ENCODE measurements at regions not wholly inside any gene's neighbourhood (a gene's known extent, or its start where the extent isn't known, plus 50 kb on each side); places are given as distances from the start of the nearest gene placed in this dataset.
"Not testable (repeated sequence)": the region's sequence is repeated elsewhere in the genome, so short reads cannot be mapped to it uniquely, and the experiment has no call there.

GRCh38 chr17:71615820-71616219, 505.0 kb upstream of the SOX9 start:
- POLR2A ChIA-PET: no interaction called here
- H3K4me1 Mint-ChIP-seq (ENCODE audit: low read depth): no peaks in the 10 kb centered on the region
- no peak for TF ChIP-seq CTCF (IDR thresholded peaks at IDR 0.05)
- ATAC-seq: no peak
- intact Hi-C loops (cut with micrococcal nuclease): no loop called here
- H3K36me3 Mint-ChIP-seq (ENCODE audit: low read depth): no peaks in the 10 kb centered on the region
- H3K27me3 Mint-ChIP-seq: no peaks in the 10 kb centered on the region
- no peak for DNase-seq
- CTCF ChIA-PET: no interaction called here
- H3K27ac Mint-ChIP-seq: no peak overlapping the region
- peaks cover 18% of the 10 kb centered on the region for H3K9me3 Mint-ChIP-seq
- no peak overlapping the region for H3K4me3 Mint-ChIP-seq

- H3K4me1 Mint-ChIP-seq (ENCODE audit: low read depth); DNase-seq; H3K4me3 Mint-ChIP-seq; POLR2A ChIA-PET; intact Hi-C loops (cut with micrococcal nuclease); ATAC-seq; H3K27ac Mint-ChIP-seq; CTCF ChIA-PET; H3K36me3 Mint-ChIP-seq (ENCODE audit: low read depth); H3K27me3 Mint-ChIP-seq: not testable (repeated sequence)
- H3K9me3 Mint-ChIP-seq: peaks cover 25% of the 10 kb centered on the region
These were observed 503.1 kb upstream of the SOX9 start for GRCh38 chr17:71617767-71618166.

DNA sequence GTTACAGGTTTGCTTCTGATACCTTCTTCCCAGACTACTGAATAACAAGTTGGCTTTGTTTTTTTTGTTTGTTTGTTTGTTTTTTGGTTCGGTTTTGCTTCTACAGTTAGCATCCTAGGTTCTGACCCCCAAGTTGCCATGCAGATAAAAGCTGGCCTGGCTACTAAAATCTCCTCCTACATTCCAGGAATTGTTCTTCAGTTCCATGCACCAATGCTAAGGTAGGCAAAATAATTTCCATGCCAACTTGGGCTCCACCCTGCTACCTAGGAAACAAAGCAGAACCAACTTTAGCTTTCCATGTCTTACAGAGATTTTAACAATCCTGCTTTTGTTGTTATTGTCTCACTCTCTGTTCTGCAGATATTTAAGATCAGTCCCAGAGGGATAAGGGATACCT, 495.5 kb upstream of the SOX9 start:
- Mint-ChIP-seq H3K4me1 (ENCODE audit: low read depth) (no peaks in the 10 kb centered on the region), H3K27ac (no peak overlapping the region), H3K4me3 (no peak overlapping the region), H3K9me3 (peaks cover 11% of the 10 kb centered on the region), H3K36me3 (ENCODE audit: low read depth) (no peaks in the 10 kb centered on the region), H3K27me3 (no peaks in the 10 kb centered on the region)
- intact Hi-C loops (cut with micrococcal nuclease): no loop called here
- ChIA-PET CTCF (no interaction called here), POLR2A (no interaction called here)
- no peak for TF ChIP-seq CTCF (IDR thresholded peaks at IDR 0.05)
- DNase-seq (no peak), ATAC-seq (no peak)

DNA sequence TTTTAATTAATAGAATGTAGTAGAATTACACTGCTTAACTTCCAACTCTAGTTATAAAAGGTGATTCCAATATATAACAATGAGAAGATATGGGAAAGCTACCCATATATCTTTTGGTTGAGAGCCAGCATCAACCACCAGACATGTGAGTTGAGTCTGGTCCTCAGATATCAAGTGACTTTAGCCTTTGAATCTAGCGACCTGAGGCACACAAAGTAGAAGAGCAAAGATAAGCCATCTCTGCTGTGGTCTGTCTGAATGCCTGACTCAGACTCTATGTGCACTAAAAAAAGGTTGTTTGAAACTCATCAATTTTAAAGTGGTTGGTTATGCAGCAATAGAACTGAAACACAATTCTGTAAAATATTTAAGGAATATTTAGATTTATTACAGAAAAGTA, 492.5 kb upstream of the SOX9 start:
- CTCF ChIA-PET: no interaction called here
- TF ChIP-seq CTCF (IDR thresholded peaks at IDR 0.05): no peak
- DNase-seq (no peak), ATAC-seq (no peak)
- intact Hi-C loops (cut with micrococcal nuclease): no loop called here
- Mint-ChIP-seq H3K36me3 (ENCODE audit: low read depth) (no peaks in the 10 kb centered on the region), H3K4me1 (ENCODE audit: low read depth) (no peaks in the 10 kb centered on the region), H3K27ac (no peak overlapping the region), H3K27me3 (no peaks in the 10 kb centered on the region), H3K9me3 (peaks cover 5% of the 10 kb centered on the region), H3K4me3 (no peak overlapping the region)
- POLR2A ChIA-PET: no interaction called here

DNA sequence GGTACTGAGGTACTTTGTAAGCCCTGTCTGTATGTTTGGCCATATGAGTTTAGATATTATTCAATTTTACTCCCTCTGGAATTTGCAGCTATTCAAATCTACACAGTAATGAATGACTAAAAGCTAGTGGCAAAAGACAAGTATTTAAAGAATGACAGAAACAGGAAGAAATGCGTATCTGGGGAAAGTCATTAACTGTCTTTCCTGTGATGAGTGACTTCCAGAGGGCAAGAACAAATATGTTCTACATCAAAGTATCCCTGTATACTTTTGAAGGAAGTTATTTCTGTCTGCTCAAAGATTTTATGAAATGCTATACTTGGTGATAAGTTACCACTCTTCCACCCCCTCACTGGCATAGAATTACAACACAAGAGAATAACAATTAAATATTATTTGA, 489.3 kb upstream of the SOX9 start:
- TF ChIP-seq CTCF (IDR thresholded peaks at IDR 0.05): no peak
- Mint-ChIP-seq H3K27ac (no peak overlapping the region), H3K27me3 (no peaks in the 10 kb centered on the region), H3K4me1 (ENCODE audit: low read depth) (no peaks in the 10 kb centered on the region), H3K36me3 (ENCODE audit: low read depth) (no peaks in the 10 kb centered on the region), H3K4me3 (no peak overlapping the region), H3K9me3 (peaks cover 1% of the 10 kb centered on the region)
- CTCF ChIA-PET: no interaction called here
- ATAC-seq (no peak), DNase-seq (no peak)
- intact Hi-C loops (cut with micrococcal nuclease): no loop called here
- POLR2A ChIA-PET: no interaction called here

GRCh38 chr17:71632328-71632727, 488.5 kb upstream of the SOX9 start:
- intact Hi-C loops (cut with micrococcal nuclease): no loop called here

More at GRCh38 chr17:71632328-71632727, 488.5 kb upstream of the SOX9 start:
- CTCF ChIA-PET: no interaction called here
- TF ChIP-seq CTCF (IDR thresholded peaks at IDR 0.05): no peak
- no peak for ATAC-seq
- Mint-ChIP-seq H3K4me1 (ENCODE audit: low read depth) (no peaks in the 10 kb centered on the region), H3K4me3 (no peak overlapping the region), H3K36me3 (ENCODE audit: low read depth) (no peaks in the 10 kb centered on the region), H3K9me3 (peaks cover 1% of the 10 kb centered on the region), H3K27me3 (no peaks in the 10 kb centered on the region), H3K27ac (no peak overlapping the region)
- POLR2A ChIA-PET: no interaction called here
- no peak for DNase-seq

Measured in activated CD8-positive, alpha-beta T cell treated with anti-CD3 and anti-CD28 coated beads for 36 hours (primary cell).